Urothelium cell line (cell line): ENCODE measurements at regions not wholly inside any gene's neighbourhood (a gene's known extent, or its start where the extent isn't known, plus 50 kb on each side); places are given as distances from the start of the nearest gene placed in this dataset.
"Not testable (repeated sequence)": the region's sequence is repeated elsewhere in the genome, so short reads cannot be mapped to it uniquely, and the experiment has no call there.

ENCODE experiments used
- DNase-seq: peaks from one replicate; pipeline ENCODE4 v3.0.0; 2011; ENCODE audit warnings: low spot score, mixed read lengths
- FAIRE-seq: peaks from 2 replicates; lab custom pipeline; 2011; peaks lifted over from hg19 to GRCh38; lab: Jason Lieb, UNC

GRCh38 chr7:155945670-155946325 is 133.5 kb upstream of the SHH start:
- DNase-seq (no peak), FAIRE-seq (no peak)

GRCh38 chr7:155944901-155945300 is 132.6 kb upstream of the SHH start:
- FAIRE-seq = no peak
- DNase-seq = no peak

GRCh38 chr7:155943251-155943899 is 131.1 kb upstream of the SHH start:
- FAIRE-seq (no peak), DNase-seq (no peak)

GRCh38 chr7:155942226-155942950 is 130.1 kb upstream of the SHH start:
- DNase-seq = no peak
- no peak for FAIRE-seq

- no peak for DNase-seq
- no peak for FAIRE-seq
Measured at GRCh38 chr7:155941688-155942087, 129.4 kb upstream of the SHH start.

- no peak for FAIRE-seq
Measured at GRCh38 chr7:155939350-155939749, 127.1 kb upstream of the SHH start.

GRCh38 chr7:155938129-155938528 is 125.9 kb upstream of the SHH start:
- no peak for DNase-seq
- FAIRE-seq = no peak

More at GRCh38 chr7:155939350-155939749, 127.1 kb upstream of the SHH start:
- DNase-seq = no peak

- FAIRE-seq (no peak), DNase-seq (no peak)
Measured at GRCh38 chr7:155935726-155936125, 123.5 kb upstream of the SHH start.

- DNase-seq = no peak
- FAIRE-seq = no peak
Measured at GRCh38 chr7:155935005-155935557, 122.8 kb upstream of the SHH start.

- DNase-seq = not testable (repeated sequence)
Measured at GRCh38 chr7:155932324-155932723, 120.1 kb upstream of the SHH start.

GRCh38 chr7:155931396-155932085 is 119.3 kb upstream of the SHH start:
- FAIRE-seq (no peak), DNase-seq (no peak)

More at GRCh38 chr7:155932324-155932723, 120.1 kb upstream of the SHH start:
- FAIRE-seq = not testable (repeated sequence)

GRCh38 chr7:155930527-155930926 is 118.3 kb upstream of the SHH start:
- DNase-seq = no peak
- FAIRE-seq = no peak

- no peak for FAIRE-seq
Measured at GRCh38 chr7:155930061-155930460, 117.8 kb upstream of the SHH start.

GRCh38 chr7:155928583-155928982 is 116.3 kb upstream of the SHH start:
- no peak for DNase-seq
- no peak for FAIRE-seq

More at GRCh38 chr7:155930061-155930460, 117.8 kb upstream of the SHH start:
- no peak for DNase-seq

- DNase-seq = no peak
- no peak for FAIRE-seq
Measured at GRCh38 chr7:155927905-155928304, 115.6 kb upstream of the SHH start.

- DNase-seq (no peak), FAIRE-seq (no peak)
Measured at GRCh38 chr7:155925682-155926081, 113.4 kb upstream of the SHH start.

GRCh38 chr7:155922067-155922816 is 110.0 kb upstream of the SHH start:
- FAIRE-seq (no peak), DNase-seq (no peak)

- FAIRE-seq = no peak
- no peak for DNase-seq
Measured at GRCh38 chr7:155921804-155922066, 109.5 kb upstream of the SHH start.

GRCh38 chr7:155921086-155921803 is 109.0 kb upstream of the SHH start:
- DNase-seq (no peak), FAIRE-seq (no peak)

- no peak for DNase-seq
- no peak for FAIRE-seq
Measured at GRCh38 chr7:155920068-155920461, 107.8 kb upstream of the SHH start.
